ENCODE measurements at regions not wholly inside any gene's neighbourhood (a gene's known extent, or its start where the extent isn't known, plus 50 kb on each side); places are given as distances from the start of the nearest gene placed in this dataset.
A peak's percentile ranks its signal among the peaks of the same experiment; 100 is the strongest.

DNA sequence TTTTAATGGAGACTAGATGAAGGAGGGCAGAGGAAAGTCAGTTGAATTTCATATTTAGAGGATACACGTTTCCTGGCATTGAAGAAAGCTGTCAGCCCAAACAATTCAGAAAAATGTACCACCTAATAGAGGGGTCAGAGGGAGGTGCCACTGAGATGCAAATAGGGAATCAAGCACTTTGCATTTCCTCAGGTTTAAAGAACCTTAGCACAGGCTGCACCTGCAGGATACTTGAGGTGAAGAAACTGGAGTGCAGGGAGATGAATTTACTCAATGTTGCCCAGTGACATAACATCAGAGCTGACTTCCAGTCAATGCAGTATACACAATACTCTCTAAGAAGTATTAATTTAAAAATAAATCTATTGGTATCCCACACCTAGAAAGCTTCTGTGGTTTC, 67.0 kb upstream of the MAST4 start:
- H3K27ac ChIP-seq (ENCODE audit: low read depth, low read length): no peak overlapping the region
- no peaks in the 10 kb centered on the region for H3K9me3 ChIP-seq (ENCODE audit: insufficient read depth, low read depth, low read length)
- H4K20me1 ChIP-seq (ENCODE audit: insufficient read depth, low read length): no peaks in the 10 kb centered on the region
- H2AFZ ChIP-seq (ENCODE audit: low read depth, low read length): no peak overlapping the region
- no peaks in the 10 kb centered on the region for H3K4me1 ChIP-seq (ENCODE audit: insufficient read depth, low read length)
- H3K9ac ChIP-seq (ENCODE audit: low read length): no peak overlapping the region
- no peak overlapping the region for H3K27ac Mint-ChIP-seq (ENCODE audit: unreplicated experiment)
- no peaks in the 10 kb centered on the region for H3K4me1 Mint-ChIP-seq (ENCODE audit: low read depth, unreplicated experiment)
- FAIRE-seq: no peak
- H3K9me3 Mint-ChIP-seq (ENCODE audit: unreplicated experiment): no peaks in the 10 kb centered on the region
- TF ChIP-seq EZH2 (IDR thresholded peaks at IDR 0.05; ENCODE audit: insufficient read depth, low read length): no peak
- TF ChIP-seq, protein P1, sequence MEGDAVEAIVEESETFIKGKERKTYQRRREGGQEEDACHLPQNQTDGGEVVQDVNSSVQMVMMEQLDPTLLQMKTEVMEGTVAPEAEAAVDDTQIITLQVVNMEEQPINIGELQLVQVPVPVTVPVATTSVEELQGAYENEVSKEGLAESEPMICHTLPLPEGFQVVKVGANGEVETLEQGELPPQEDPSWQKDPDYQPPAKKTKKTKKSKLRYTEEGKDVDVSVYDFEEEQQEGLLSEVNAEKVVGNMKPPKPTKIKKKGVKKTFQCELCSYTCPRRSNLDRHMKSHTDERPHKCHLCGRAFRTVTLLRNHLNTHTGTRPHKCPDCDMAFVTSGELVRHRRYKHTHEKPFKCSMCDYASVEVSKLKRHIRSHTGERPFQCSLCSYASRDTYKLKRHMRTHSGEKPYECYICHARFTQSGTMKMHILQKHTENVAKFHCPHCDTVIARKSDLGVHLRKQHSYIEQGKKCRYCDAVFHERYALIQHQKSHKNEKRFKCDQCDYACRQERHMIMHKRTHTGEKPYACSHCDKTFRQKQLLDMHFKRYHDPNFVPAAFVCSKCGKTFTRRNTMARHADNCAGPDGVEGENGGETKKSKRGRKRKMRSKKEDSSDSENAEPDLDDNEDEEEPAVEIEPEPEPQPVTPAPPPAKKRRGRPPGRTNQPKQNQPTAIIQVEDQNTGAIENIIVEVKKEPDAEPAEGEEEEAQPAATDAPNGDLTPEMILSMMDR (IDR thresholded peaks at IDR 0.05; ENCODE audit: insufficient read depth, low read depth, low read length): no peak
- no peak overlapping the region for H3K4me3 ChIP-seq (ENCODE audit: insufficient read depth, low read depth, low read length)
- no peaks in the 10 kb centered on the region for H3K79me2 ChIP-seq (ENCODE audit: insufficient read depth, low read length)
- no peaks in the 10 kb centered on the region for H3K27me3 ChIP-seq (ENCODE audit: insufficient read depth, low read length)
- no peaks in the 10 kb centered on the region for H3K36me3 Mint-ChIP-seq (ENCODE audit: low read depth, unreplicated experiment)
- no peak for DNase-seq (ENCODE audit: low read depth)
- H3K36me3 ChIP-seq (ENCODE audit: insufficient read depth, low read length): no peaks in the 10 kb centered on the region
- no peak overlapping the region for H3K4me3 Mint-ChIP-seq (ENCODE audit: unreplicated experiment)
- no peak overlapping the region for H3K4me2 ChIP-seq (ENCODE audit: low read length)
- H3K27me3 Mint-ChIP-seq (ENCODE audit: low read depth, unreplicated experiment): no peaks in the 10 kb centered on the region

- Histone ChIP-seq H3K36me3 (ENCODE audit: insufficient read depth, low read length) (no peaks in the 10 kb centered on the region), H3K4me2 (ENCODE audit: low read length) (no peak overlapping the region), H3K9me3 (ENCODE audit: insufficient read depth, low read depth, low read length) (no peaks in the 10 kb centered on the region), H3K4me1 (ENCODE audit: insufficient read depth, low read length) (no peaks in the 10 kb centered on the region), H3K79me2 (ENCODE audit: insufficient read depth, low read length) (no peaks in the 10 kb centered on the region), H3K9ac (ENCODE audit: low read length) (no peak overlapping the region), H3K4me3 (ENCODE audit: insufficient read depth, low read depth, low read length) (no peak overlapping the region), H2AFZ (ENCODE audit: low read depth, low read length) (no peak overlapping the region), H4K20me1 (ENCODE audit: insufficient read depth, low read length) (no peaks in the 10 kb centered on the region), H3K27me3 (ENCODE audit: insufficient read depth, low read length) (no peaks in the 10 kb centered on the region), H3K27ac (ENCODE audit: low read depth, low read length) (no peak overlapping the region)
- no peaks in the 10 kb centered on the region for H3K36me3 Mint-ChIP-seq (ENCODE audit: low read depth, unreplicated experiment)
- no peaks in the 10 kb centered on the region for H3K9me3 Mint-ChIP-seq (ENCODE audit: unreplicated experiment)
- H3K4me3 Mint-ChIP-seq (ENCODE audit: unreplicated experiment): no peak overlapping the region
- FAIRE-seq: no peak
- no peak overlapping the region for H3K27ac Mint-ChIP-seq (ENCODE audit: unreplicated experiment)
- no peaks in the 10 kb centered on the region for H3K4me1 Mint-ChIP-seq (ENCODE audit: low read depth, unreplicated experiment)
- DNase-seq (ENCODE audit: low read depth): no peak
- TF ChIP-seq EZH2 (IDR thresholded peaks at IDR 0.05; ENCODE audit: insufficient read depth, low read length): no peak
- TF ChIP-seq, protein P1 (IDR thresholded peaks at IDR 0.05; ENCODE audit: insufficient read depth, low read depth, low read length): no peak
- no peaks in the 10 kb centered on the region for H3K27me3 Mint-ChIP-seq (ENCODE audit: low read depth, unreplicated experiment)
These were observed 66.5 kb upstream of the MAST4 start for GRCh38 chr5:66529704-66530103.

- Mint-ChIP-seq H3K4me1 (ENCODE audit: low read depth, unreplicated experiment) (peaks cover 15% of the 10 kb centered on the region), H3K4me3 (ENCODE audit: unreplicated experiment) (no peak overlapping the region), H3K9me3 (ENCODE audit: unreplicated experiment) (no peaks in the 10 kb centered on the region), H3K36me3 (ENCODE audit: low read depth, unreplicated experiment) (no peaks in the 10 kb centered on the region), H3K27me3 (ENCODE audit: low read depth, unreplicated experiment) (peaks cover 2% of the 10 kb centered on the region), H3K27ac (ENCODE audit: unreplicated experiment) (peak overlapping the region; percentile 51)
- no peak for FAIRE-seq
- TF ChIP-seq EZH2 (IDR thresholded peaks at IDR 0.05; ENCODE audit: insufficient read depth, low read length): no peak
- TF ChIP-seq, protein P1 (IDR thresholded peaks at IDR 0.05; ENCODE audit: insufficient read depth, low read depth, low read length): no peak
- no peaks in the 10 kb centered on the region for H3K79me2 ChIP-seq (ENCODE audit: insufficient read depth, low read length)
- H3K9ac ChIP-seq (ENCODE audit: low read length): no peak overlapping the region
- no peaks in the 10 kb centered on the region for H3K27me3 ChIP-seq (ENCODE audit: insufficient read depth, low read length)
- H3K4me3 ChIP-seq (ENCODE audit: insufficient read depth, low read depth, low read length): no peak overlapping the region
- H3K4me1 ChIP-seq (ENCODE audit: insufficient read depth, low read length): no peaks in the 10 kb centered on the region
- H2AFZ ChIP-seq (ENCODE audit: low read depth, low read length): no peak overlapping the region
- no peaks in the 10 kb centered on the region for H3K36me3 ChIP-seq (ENCODE audit: insufficient read depth, low read length)
- H3K4me2 ChIP-seq (ENCODE audit: low read length): no peak overlapping the region
- no peaks in the 10 kb centered on the region for H3K9me3 ChIP-seq (ENCODE audit: insufficient read depth, low read depth, low read length)
- no peak overlapping the region for H3K27ac ChIP-seq (ENCODE audit: low read depth, low read length)
- DNase-seq (ENCODE audit: low read depth): no peak
- H4K20me1 ChIP-seq (ENCODE audit: insufficient read depth, low read length): no peaks in the 10 kb centered on the region
These were observed 58.1 kb upstream of the MAST4 start for GRCh38 chr5:66538126-66538525.

Data from astrocyte (in vitro differentiated cells and primary cell).